Activated T-helper 1 cell treated with anti-CD3 and anti-CD28 coated beads, Interleukin-12 subunit alpha, Interleukin-12 subunit beta, Interleukin-2, Interleukin-4 antibody, amounts not matched to agents 30 ng/mL and 10 ng/mL and 1 ng/mL, durations not matched to agents 14 hours and 24 hours and 36 hours (primary cell): ENCODE measurements at regions not wholly inside any gene's neighbourhood (a gene's known extent, or its start where the extent isn't known, plus 50 kb on each side); places are given as distances from the start of the nearest gene placed in this dataset.

ENCODE experiments used
- DNase-seq: peaks from one replicate; pipeline ENCODE4 v3.0.0; 2021; ENCODE audit warnings: low spot score
- H3K27ac Mint-ChIP-seq: one replicate; pipeline ENCODE4 v1.8.0; 2021; ENCODE audit warnings: mild to moderate bottlenecking, mixed read lengths
- H3K27me3 Mint-ChIP-seq: one replicate; pipeline ENCODE4 v1.8.0; 2022; ENCODE audit warnings: mild to moderate bottlenecking, moderate library complexity, mixed read lengths; ENCODE audit not compliant: insufficient read depth
- H3K36me3 Mint-ChIP-seq: one replicate; pipeline ENCODE4 v1.8.0; 2021; ENCODE audit warnings: low read depth, mixed read lengths
- H3K4me1 Mint-ChIP-seq: one replicate; pipeline ENCODE4 v1.8.0; 2021; ENCODE audit warnings: low read depth, mixed read lengths
- H3K4me3 Mint-ChIP-seq: one replicate; pipeline ENCODE4 v1.8.0; 2021; ENCODE audit warnings: mild to moderate bottlenecking, moderate library complexity, mixed read lengths
- H3K9me3 Mint-ChIP-seq: one replicate; pipeline ENCODE4 v1.8.0; 2021; ENCODE audit warnings: mixed read lengths
- intact Hi-C: fragments of 100-400 bp; cut with micrococcal nuclease; formaldehyde crosslinking; loops from one replicate; pipeline ENCODE4 v1.15.1; 2024

GRCh38 chr3:130227540-130227939 lies 117.9 kb upstream of the COL6A5 start:
- Mint-ChIP-seq H3K27me3 (peaks cover 10% of the 10 kb centered on the region), H3K4me3 (no peak overlapping the region), H3K27ac (no peak overlapping the region), H3K9me3 (no peaks in the 10 kb centered on the region), H3K4me1 (no peaks in the 10 kb centered on the region), H3K36me3 (no peaks in the 10 kb centered on the region)
- intact Hi-C loops: no loop called here
- DNase-seq: no peak

GRCh38 chr3:130242850-130243569 lies 102.5 kb upstream of the COL6A5 start:
- Mint-ChIP-seq H3K4me3 (no peak overlapping the region), H3K27ac (no peak overlapping the region), H3K36me3 (no peaks in the 10 kb centered on the region), H3K9me3 (no peaks in the 10 kb centered on the region), H3K27me3 (no peaks in the 10 kb centered on the region), H3K4me1 (no peaks in the 10 kb centered on the region)
- intact Hi-C loops: no loop called here
- DNase-seq: no peak

GRCh38 chr3:130243808-130244207 lies 101.7 kb upstream of the COL6A5 start:
- no peaks in the 10 kb centered on the region for H3K36me3 Mint-ChIP-seq
- H3K27me3 Mint-ChIP-seq: no peaks in the 10 kb centered on the region
- H3K27ac Mint-ChIP-seq: no peak overlapping the region
- DNase-seq: no peak
- no peaks in the 10 kb centered on the region for H3K9me3 Mint-ChIP-seq
- no peak overlapping the region for H3K4me3 Mint-ChIP-seq
- H3K4me1 Mint-ChIP-seq: no peaks in the 10 kb centered on the region
- intact Hi-C loops: no loop called here

GRCh38 chr3:130250982-130251381 lies 94.5 kb upstream of the COL6A5 start:
- Mint-ChIP-seq H3K4me1 (no peaks in the 10 kb centered on the region), H3K36me3 (no peaks in the 10 kb centered on the region), H3K9me3 (no peaks in the 10 kb centered on the region), H3K27ac (no peak overlapping the region), H3K4me3 (no peak overlapping the region), H3K27me3 (no peaks in the 10 kb centered on the region)
- intact Hi-C loops: no loop called here
- no peak for DNase-seq

GRCh38 chr3:130255442-130255841 lies 90.0 kb upstream of the COL6A5 start:
- intact Hi-C loops: no loop called here
- H3K4me3 Mint-ChIP-seq: no peak overlapping the region
- H3K4me1 Mint-ChIP-seq: no peaks in the 10 kb centered on the region
- H3K27me3 Mint-ChIP-seq: no peaks in the 10 kb centered on the region
- H3K36me3 Mint-ChIP-seq: no peaks in the 10 kb centered on the region
- no peak for DNase-seq
- no peak overlapping the region for H3K27ac Mint-ChIP-seq
- no peaks in the 10 kb centered on the region for H3K9me3 Mint-ChIP-seq

- no peaks in the 10 kb centered on the region for H3K9me3 Mint-ChIP-seq
- H3K27me3 Mint-ChIP-seq: no peaks in the 10 kb centered on the region
- H3K4me3 Mint-ChIP-seq: no peak overlapping the region
- H3K4me1 Mint-ChIP-seq: no peaks in the 10 kb centered on the region
- H3K36me3 Mint-ChIP-seq: no peaks in the 10 kb centered on the region
- intact Hi-C loops: no loop called here
- H3K27ac Mint-ChIP-seq: no peak overlapping the region
- no peak for DNase-seq
Measured at GRCh38 chr3:130256821-130257340, 88.6 kb upstream of the COL6A5 start.

GRCh38 chr3:130258532-130258952 lies 86.9 kb upstream of the COL6A5 start:
- no peak for DNase-seq
- intact Hi-C loops: no loop called here
- Mint-ChIP-seq H3K4me3 (no peak overlapping the region), H3K36me3 (no peaks in the 10 kb centered on the region), H3K27ac (no peak overlapping the region), H3K4me1 (no peaks in the 10 kb centered on the region), H3K27me3 (no peaks in the 10 kb centered on the region), H3K9me3 (no peaks in the 10 kb centered on the region)

- no peak overlapping the region for H3K27ac Mint-ChIP-seq
- no peaks in the 10 kb centered on the region for H3K4me1 Mint-ChIP-seq
- H3K27me3 Mint-ChIP-seq: no peaks in the 10 kb centered on the region
- DNase-seq: no peak
- H3K36me3 Mint-ChIP-seq: no peaks in the 10 kb centered on the region
- intact Hi-C loops: no loop called here
- H3K9me3 Mint-ChIP-seq: no peaks in the 10 kb centered on the region
- no peak overlapping the region for H3K4me3 Mint-ChIP-seq
Measured at GRCh38 chr3:130259166-130259874, 86.2 kb upstream of the COL6A5 start.

- Mint-ChIP-seq H3K27me3 (no peaks in the 10 kb centered on the region), H3K4me3 (no peak overlapping the region)
- intact Hi-C loops: no loop called here
Measured at GRCh38 chr3:130260918-130261317, 84.6 kb upstream of the COL6A5 start.

GRCh38 chr3:130263708-130264107 lies 81.8 kb upstream of the COL6A5 start:
- H3K27ac Mint-ChIP-seq: no peak overlapping the region
- H3K4me1 Mint-ChIP-seq: no peaks in the 10 kb centered on the region
- H3K4me3 Mint-ChIP-seq: no peak overlapping the region
- intact Hi-C loops: no loop called here
- no peaks in the 10 kb centered on the region for H3K36me3 Mint-ChIP-seq
- no peaks in the 10 kb centered on the region for H3K9me3 Mint-ChIP-seq
- no peaks in the 10 kb centered on the region for H3K27me3 Mint-ChIP-seq
- no peak for DNase-seq

More at GRCh38 chr3:130260918-130261317, 84.6 kb upstream of the COL6A5 start:
- H3K4me1 Mint-ChIP-seq: no peaks in the 10 kb centered on the region
- no peak for DNase-seq
- no peaks in the 10 kb centered on the region for H3K9me3 Mint-ChIP-seq
- H3K36me3 Mint-ChIP-seq: no peaks in the 10 kb centered on the region
- H3K27ac Mint-ChIP-seq: no peak overlapping the region

- intact Hi-C loops: no loop called here
- no peak for DNase-seq
- no peak overlapping the region for H3K27ac Mint-ChIP-seq
- H3K4me1 Mint-ChIP-seq: no peaks in the 10 kb centered on the region
- no peaks in the 10 kb centered on the region for H3K36me3 Mint-ChIP-seq
- H3K27me3 Mint-ChIP-seq: peaks cover 5% of the 10 kb centered on the region
- no peaks in the 10 kb centered on the region for H3K9me3 Mint-ChIP-seq
- no peak overlapping the region for H3K4me3 Mint-ChIP-seq
Measured at GRCh38 chr3:130266817-130267216, 78.7 kb upstream of the COL6A5 start.

GRCh38 chr3:130276203-130276803 lies 69.2 kb upstream of the COL6A5 start:
- no peaks in the 10 kb centered on the region for H3K36me3 Mint-ChIP-seq
- no peaks in the 10 kb centered on the region for H3K9me3 Mint-ChIP-seq
- intact Hi-C loops: loop anchor here (1.0 kb wide), 1 partner anchor 263 kb away; no protein-coding TSS in a partner anchor
- H3K27ac Mint-ChIP-seq: no peak overlapping the region
- H3K4me3 Mint-ChIP-seq: no peak overlapping the region
- H3K27me3 Mint-ChIP-seq: peaks cover 2% of the 10 kb centered on the region
- no peaks in the 10 kb centered on the region for H3K4me1 Mint-ChIP-seq
- no peak for DNase-seq

- H3K9me3 Mint-ChIP-seq: no peaks in the 10 kb centered on the region
- H3K4me3 Mint-ChIP-seq: no peak overlapping the region
- intact Hi-C loops: no loop called here
- H3K27me3 Mint-ChIP-seq: peaks cover 2% of the 10 kb centered on the region
- H3K27ac Mint-ChIP-seq: no peak overlapping the region
- H3K4me1 Mint-ChIP-seq: no peaks in the 10 kb centered on the region
- no peaks in the 10 kb centered on the region for H3K36me3 Mint-ChIP-seq
- DNase-seq: no peak
Measured at GRCh38 chr3:130288670-130289069, 56.8 kb upstream of the COL6A5 start.
